Lower leg skin (tissue), 4 donors: ENCODE measurements at regions not wholly inside any gene's neighbourhood (a gene's known extent, or its start where the extent isn't known, plus 50 kb on each side); places are given as distances from the start of the nearest gene placed in this dataset.

Source experiments
- DNase-seq, 2 donors: peaks; one replicate each; pipeline ENCODE4 v3.0.0-alpha.2; 2019; ENCODE audit warnings: low spot score in 2 of 2
- H3K4me3 ChIP-seq: fragments of 200-600 bp; sonication (generic); 2 replicates; pipeline ENCODE4 v1.5.1; 2017; ENCODE audit warnings: mild to moderate bottlenecking, low read depth; ENCODE audit not compliant: poor library complexity, severe bottlenecking
- CTCF ChIP-seq, 3 donors: fragments of 450-650 bp; IDR thresholded peaks; one replicate each; pipeline ENCODE4 v1.5.1; 2016; ENCODE audit warnings: antibody characterized with exemption in 3 of 3, mild to moderate bottlenecking in 3 of 3, moderate library complexity in 2 of 3
- POLR2A ChIP-seq, 2 donors: fragments of 450-650 bp; IDR thresholded peaks; one replicate each; pipeline ENCODE4 v1.6.1; 2016 to 2017; ENCODE audit warnings: antibody characterized with exemption in 2 of 2, mild to moderate bottlenecking in 1 of 2, moderate library complexity in 1 of 2
- WGBS, 2 donors: methylation state at CpG; one replicate each; pipeline ENCODE4 v1.1.5; 2018; 5-methylcytosine and 5-hydroxymethylcytosine counted together
- intact Hi-C: fragments of 100-400 bp; cut with DNase I; formaldehyde crosslinking; loops from one replicate; pipeline ENCODE4 v1.15.0; 2023; ENCODE audit warnings: low total_unique reads

GRCh38 chr1:25003457-25004190 is 73.5 kb upstream of the RUNX3 start:
- intact Hi-C loops: no loop called here
- no peak overlapping the region for H3K4me3 ChIP-seq
- TF ChIP-seq POLR2A (IDR thresholded peaks at IDR 0.05) (no peak), CTCF (IDR thresholded peaks at IDR 0.05) (no peak)
- no peak for DNase-seq
- 92 to 93% methylated on average over 7 of the region's 7 CpGs for WGBS, 2 donors

- 75 to 89% methylated on average over 7 of the region's 7 CpGs for WGBS, 2 donors
- TF ChIP-seq POLR2A (IDR thresholded peaks at IDR 0.05) (no peak), CTCF (IDR thresholded peaks at IDR 0.05) (no peak)
Observed at GRCh38 chr1:25003000-25003399, 72.9 kb upstream of the RUNX3 start.

GRCh38 chr1:25001125-25001915 is 71.2 kb upstream of the RUNX3 start:
- 71 to 74% methylated on average over 15 to 17 of the region's 17 CpGs for WGBS, 2 donors
- no peak overlapping the region for H3K4me3 ChIP-seq
- no peak for TF ChIP-seq CTCF (IDR thresholded peaks at IDR 0.05)
- TF ChIP-seq POLR2A (IDR thresholded peaks at IDR 0.05): no peak
- no peak for DNase-seq
- intact Hi-C loops: no loop called here

More at GRCh38 chr1:25003000-25003399, 72.9 kb upstream of the RUNX3 start:
- intact Hi-C loops: no loop called here
- no peak for DNase-seq
- no peak overlapping the region for H3K4me3 ChIP-seq

- intact Hi-C loops: no loop called here
- no peak for DNase-seq
- 64 to 81% methylated on average over 4 of the region's 4 CpGs for WGBS, 2 donors
- TF ChIP-seq CTCF (IDR thresholded peaks at IDR 0.05): no peak
- TF ChIP-seq POLR2A (IDR thresholded peaks at IDR 0.05): no peak
- H3K4me3 ChIP-seq: no peak overlapping the region
Observed at GRCh38 chr1:24999906-25000305, 69.8 kb upstream of the RUNX3 start.

- WGBS, 2 donors: 89 to 91% methylated on average over 10 of the region's 10 CpGs
- intact Hi-C loops: no loop called here
- TF ChIP-seq POLR2A (IDR thresholded peaks at IDR 0.05) (no peak), CTCF (IDR thresholded peaks at IDR 0.05) (no peak)
- DNase-seq: no peak
- no peak overlapping the region for H3K4me3 ChIP-seq
Observed at GRCh38 chr1:24999426-24999825, 69.3 kb upstream of the RUNX3 start.
